ENCODE measurements at regions not wholly inside any gene's neighbourhood (a gene's known extent, or its start where the extent isn't known, plus 50 kb on each side); places are given as distances from the start of the nearest gene placed in this dataset.

DNA sequence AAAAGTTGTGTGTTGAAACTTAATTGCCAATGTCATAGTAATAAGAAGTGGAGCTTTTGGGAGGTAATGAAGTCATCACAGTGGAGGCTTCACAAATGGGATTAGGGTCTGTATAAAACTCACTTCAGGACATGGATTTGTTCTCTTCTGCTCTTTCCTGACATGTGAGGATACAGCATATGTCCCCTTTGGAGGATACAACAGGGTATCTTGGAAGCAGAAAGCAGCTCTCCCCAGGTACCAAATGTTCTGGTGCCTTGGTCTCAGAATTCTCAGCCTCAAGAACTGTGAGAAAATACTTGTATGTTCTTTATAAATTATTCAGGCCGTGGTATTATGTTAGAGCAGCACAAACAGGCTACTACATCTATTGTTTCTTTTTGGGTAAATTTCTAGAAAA lies 210.9 kb downstream of the DIPK2A start:
- intact Hi-C loops (cut with DNase I), result no loop called here
- TF ChIP-seq CTCF (IDR thresholded peaks at IDR 0.05), result no peak
- no peaks in the 10 kb centered on the region for H3K27me3 ChIP-seq
- H3K36me3 ChIP-seq, result no peaks in the 10 kb centered on the region
- H3K27ac ChIP-seq, result no peak overlapping the region
- DNase-seq, result no peak
- peaks cover 5% of the 10 kb centered on the region for H3K9me3 ChIP-seq
- no peak overlapping the region for H3K9ac ChIP-seq (ENCODE audit: low read depth in 2 of 2, low read length in 2 of 2)
- no peak overlapping the region for H3K4me3 ChIP-seq
- H3K4me1 ChIP-seq, result no peaks in the 10 kb centered on the region

DNA sequence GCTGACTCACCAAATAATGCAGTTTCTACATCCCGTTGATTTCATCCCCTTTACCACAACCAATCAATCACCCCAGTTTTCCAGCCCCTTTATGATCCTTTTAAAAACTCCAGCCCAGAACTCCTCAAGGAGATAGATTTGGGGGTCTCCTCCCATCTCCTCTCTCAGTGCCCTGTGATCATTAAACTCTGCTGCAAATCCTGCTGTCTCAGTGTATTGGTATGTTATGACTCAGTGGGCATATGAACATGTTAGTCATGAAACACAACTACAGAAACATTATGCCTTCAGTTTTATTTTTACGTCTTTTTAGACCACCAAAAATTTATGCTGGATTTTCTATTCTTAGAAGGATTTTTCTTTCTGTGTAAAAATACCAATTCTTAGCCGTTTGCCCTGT lies 213.7 kb downstream of the DIPK2A start:
- TF ChIP-seq CTCF (IDR thresholded peaks at IDR 0.05), result no peak
- Histone ChIP-seq H3K4me1 (no peaks in the 10 kb centered on the region), H3K9me3 (peaks cover 5% of the 10 kb centered on the region), H3K4me3 (no peak overlapping the region), H3K36me3 (no peaks in the 10 kb centered on the region), H3K9ac (ENCODE audit: low read depth in 2 of 2, low read length in 2 of 2) (no peak overlapping the region), H3K27me3 (no peaks in the 10 kb centered on the region), H3K27ac (no peak overlapping the region)
- DNase-seq, result no peak
- intact Hi-C loops (cut with DNase I), result no loop called here

- Histone ChIP-seq H3K9me3 (peaks cover 5% of the 10 kb centered on the region), H3K36me3 (no peaks in the 10 kb centered on the region), H3K9ac (ENCODE audit: low read depth in 2 of 2, low read length in 2 of 2) (no peak overlapping the region), H3K4me1 (no peaks in the 10 kb centered on the region), H3K27me3 (no peaks in the 10 kb centered on the region), H3K27ac (no peak overlapping the region), H3K4me3 (no peak overlapping the region)
- TF ChIP-seq CTCF (IDR thresholded peaks at IDR 0.05), result no peak
- no peak for DNase-seq
- intact Hi-C loops (cut with DNase I), result no loop called here
Observed at GRCh38 chr3:144187531-144188210, 216.0 kb downstream of the DIPK2A start.

DNA sequence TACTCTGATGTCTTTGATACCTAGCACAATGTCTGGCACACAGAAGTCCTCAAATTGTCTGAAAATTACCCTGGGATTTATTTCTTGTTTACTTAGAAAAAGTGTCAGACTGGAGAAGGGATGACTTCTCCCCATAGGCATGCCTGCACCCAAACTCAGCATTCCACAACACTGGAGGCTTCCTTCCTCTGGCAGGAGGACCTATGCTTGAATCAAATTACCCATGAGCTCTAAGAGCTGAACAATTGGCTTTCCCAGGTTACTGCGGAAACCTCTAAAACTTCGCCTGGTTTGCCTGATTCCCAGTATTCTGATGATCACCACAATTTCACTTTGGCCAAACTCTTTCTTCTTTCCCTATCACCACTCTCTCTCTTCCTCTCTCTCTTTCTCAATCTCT lies 217.4 kb downstream of the DIPK2A start:
- intact Hi-C loops (cut with DNase I), result no loop called here
- Histone ChIP-seq H3K27me3 (no peaks in the 10 kb centered on the region), H3K4me3 (no peak overlapping the region), H3K4me1 (no peaks in the 10 kb centered on the region), H3K36me3 (no peaks in the 10 kb centered on the region), H3K27ac (no peak overlapping the region), H3K9me3 (peaks cover 5% of the 10 kb centered on the region), H3K9ac (ENCODE audit: low read depth in 2 of 2, low read length in 2 of 2) (no peak overlapping the region)
- DNase-seq, result no peak
- TF ChIP-seq CTCF (IDR thresholded peaks at IDR 0.05), result no peak

DNA sequence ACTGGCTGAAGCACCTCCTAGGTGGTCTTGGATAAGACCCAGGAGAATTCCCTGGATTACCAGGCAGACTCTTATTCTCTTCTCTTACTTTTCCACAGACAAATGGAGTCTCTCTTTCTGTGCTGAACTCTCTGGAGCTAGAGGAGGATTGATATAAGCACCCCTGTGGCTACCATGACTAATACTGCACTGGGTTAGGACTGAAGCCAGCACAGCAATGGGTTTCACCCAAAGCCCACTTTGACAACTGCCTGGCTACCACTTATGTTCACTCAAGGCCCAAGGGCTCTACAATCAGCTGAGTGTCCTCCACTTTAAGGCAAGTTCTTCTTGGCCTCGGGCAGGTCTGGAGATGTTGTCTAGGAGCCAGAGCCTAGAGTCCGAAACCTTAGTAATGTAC lies 225.5 kb downstream of the DIPK2A start:
- intact Hi-C loops (cut with DNase I), result no loop called here
- H3K9me3 ChIP-seq, result no peaks in the 10 kb centered on the region
- H3K4me1 ChIP-seq, result no peaks in the 10 kb centered on the region
- H3K9ac ChIP-seq (ENCODE audit: low read depth in 2 of 2, low read length in 2 of 2), result no peak overlapping the region
- H3K27ac ChIP-seq, result no peak overlapping the region
- no peak for TF ChIP-seq CTCF (IDR thresholded peaks at IDR 0.05)
- no peaks in the 10 kb centered on the region for H3K27me3 ChIP-seq
- H3K4me3 ChIP-seq, result no peak overlapping the region
- H3K36me3 ChIP-seq, result no peaks in the 10 kb centered on the region
- DNase-seq, result no peak

Data from colonic mucosa (tissue), 4 donors.